GM18867 (cell line): ENCODE measurements at regions not wholly inside any gene's neighbourhood (a gene's known extent, or its start where the extent isn't known, plus 50 kb on each side); places are given as distances from the start of the nearest gene placed in this dataset.
"Not testable (repeated sequence)": the region's sequence is repeated elsewhere in the genome, so short reads cannot be mapped to it uniquely, and the experiment has no call there.

ENCODE experiments used
- ATAC-seq: cut with Tn5 transposase; IDR thresholded peaks from one replicate; pipeline ENCODE4 v1.9.1; 2021; ENCODE audit warnings: mild to moderate bottlenecking, moderate library complexity; ENCODE audit not compliant: unreplicated experiment

DNA sequence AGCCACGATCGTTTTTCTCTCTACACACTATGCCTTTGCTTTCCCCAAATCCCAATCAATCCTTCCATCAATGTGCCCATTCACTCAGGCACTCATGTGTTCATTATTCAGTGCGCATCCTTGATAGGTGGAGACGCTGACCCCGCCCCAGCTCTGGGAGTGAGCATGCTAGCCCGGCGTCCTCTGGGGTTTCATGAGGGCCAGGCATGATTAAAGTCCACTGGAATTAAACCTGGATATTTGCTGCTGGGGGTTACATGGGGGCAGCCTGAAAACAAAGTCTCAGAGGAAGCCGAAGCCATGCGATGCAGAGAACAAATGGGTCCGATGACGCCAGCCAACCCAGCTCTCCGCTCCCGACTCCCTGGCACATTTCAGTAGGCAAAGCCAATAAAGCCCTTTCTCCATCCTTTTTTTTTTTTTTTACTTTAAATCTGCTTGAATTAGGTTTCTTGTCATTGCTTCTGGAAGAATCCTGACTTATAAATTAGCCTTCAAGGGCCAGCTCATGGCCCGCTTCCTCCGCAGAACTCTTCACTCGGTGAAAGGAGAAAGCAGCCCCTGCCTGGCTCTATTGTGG is 316.4 kb upstream of the ID2 start:
- ATAC-seq: no peak

DNA sequence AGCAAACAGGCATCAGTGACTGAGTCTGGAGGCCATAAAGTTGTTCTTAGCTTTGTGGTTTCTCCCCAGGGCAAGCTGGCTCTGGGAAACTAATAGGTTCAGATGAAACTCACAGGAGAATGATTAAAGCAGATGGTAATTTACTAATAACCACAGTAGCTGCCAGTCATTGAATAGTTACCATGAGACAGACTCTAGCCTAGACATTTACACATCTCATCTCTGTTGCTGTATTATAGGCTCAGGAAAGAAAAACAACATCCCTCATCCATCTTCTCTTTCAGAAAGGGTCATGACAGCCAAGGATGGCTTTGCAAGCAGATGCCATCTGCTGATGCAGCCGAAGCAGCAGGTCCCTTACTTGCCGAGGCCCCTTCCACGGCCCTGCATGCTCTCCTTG is 314.0 kb upstream of the ID2 start:
- ATAC-seq: no peak

DNA sequence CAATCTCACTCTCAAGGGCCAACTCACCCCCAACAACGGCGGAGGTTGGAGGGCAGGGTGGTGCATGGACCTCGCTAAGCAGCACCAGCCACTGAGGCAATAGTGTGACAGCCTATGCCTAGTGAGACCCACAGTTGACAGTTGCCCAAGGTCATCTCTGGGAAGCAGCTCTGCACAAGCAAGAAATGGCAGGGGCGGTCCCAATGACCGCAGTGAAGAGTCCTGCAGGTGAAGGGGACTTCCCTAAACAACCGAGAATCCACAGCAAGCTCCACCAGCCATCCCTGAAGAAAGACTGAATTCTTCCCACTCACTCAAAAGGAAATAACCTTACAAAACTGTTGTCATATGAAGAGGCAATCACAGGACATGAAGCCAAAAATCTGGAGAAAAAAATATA is 313.4 kb upstream of the ID2 start:
- peak; percentile 62 for ATAC-seq

DNA sequence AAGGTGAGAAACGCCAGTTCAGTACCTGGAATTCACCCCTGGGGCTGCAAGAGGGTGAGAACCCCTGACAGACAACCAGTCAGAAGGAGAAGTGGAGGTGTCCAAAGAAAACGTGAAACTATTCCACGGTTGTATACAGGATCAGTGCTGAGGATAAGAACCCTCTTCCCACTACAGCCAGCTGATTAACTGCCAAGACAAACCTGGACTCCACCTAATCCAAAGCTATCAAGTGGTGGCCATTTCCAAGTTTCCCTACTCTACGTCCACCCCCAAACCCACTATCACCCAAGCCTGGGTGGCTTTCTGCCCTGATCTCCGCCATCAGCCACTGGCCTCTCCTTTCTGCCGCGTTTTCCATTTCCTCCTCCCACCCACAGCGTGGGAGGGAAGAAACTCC is 312.3 kb upstream of the ID2 start:
- ATAC-seq: no peak

DNA sequence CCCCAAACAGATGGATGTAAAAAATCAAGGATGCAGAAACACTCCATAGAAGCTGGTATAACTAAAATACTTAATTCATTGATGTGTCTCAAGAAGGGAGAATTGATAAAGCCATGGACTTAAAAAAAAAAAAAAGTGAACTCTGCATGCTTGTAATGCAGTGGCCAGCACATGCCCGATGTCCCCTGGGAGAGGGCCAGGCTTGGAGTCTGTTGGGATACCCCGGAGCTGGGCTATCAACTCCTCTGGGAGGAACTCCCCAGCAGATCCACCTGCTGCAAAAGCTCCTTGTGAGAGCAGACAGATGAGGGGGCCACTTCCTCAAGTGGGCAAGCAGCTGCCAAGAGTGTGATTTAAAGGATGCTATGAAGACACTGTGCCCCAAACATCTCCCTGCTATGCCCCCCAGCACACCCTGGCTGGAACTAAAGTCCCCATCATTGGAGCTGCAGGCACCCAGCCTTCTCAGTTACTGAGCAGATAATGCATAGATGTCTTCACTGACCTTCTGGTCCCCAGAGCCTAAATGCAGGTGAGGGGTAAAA is 311.5 kb upstream of the ID2 start:
- no peak for ATAC-seq

DNA sequence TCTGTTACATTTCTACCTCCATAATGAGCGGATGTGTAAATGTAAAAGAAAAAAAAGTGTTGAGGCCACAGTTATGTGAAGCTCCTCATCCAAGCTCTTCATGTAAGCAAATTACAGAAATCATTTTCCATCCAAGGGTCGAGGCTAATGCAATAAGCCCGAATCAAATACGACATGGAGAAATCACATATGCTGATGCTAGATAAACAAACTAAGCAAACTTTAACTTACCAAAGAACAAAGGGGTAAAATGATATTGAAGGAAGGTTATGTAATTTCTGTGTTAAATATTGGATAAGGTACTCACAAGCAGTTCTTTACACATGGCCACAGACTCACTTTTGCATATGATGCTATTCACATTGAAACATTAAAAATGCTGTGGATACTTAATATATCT is 310.2 kb upstream of the ID2 start:
- no peak for ATAC-seq

DNA sequence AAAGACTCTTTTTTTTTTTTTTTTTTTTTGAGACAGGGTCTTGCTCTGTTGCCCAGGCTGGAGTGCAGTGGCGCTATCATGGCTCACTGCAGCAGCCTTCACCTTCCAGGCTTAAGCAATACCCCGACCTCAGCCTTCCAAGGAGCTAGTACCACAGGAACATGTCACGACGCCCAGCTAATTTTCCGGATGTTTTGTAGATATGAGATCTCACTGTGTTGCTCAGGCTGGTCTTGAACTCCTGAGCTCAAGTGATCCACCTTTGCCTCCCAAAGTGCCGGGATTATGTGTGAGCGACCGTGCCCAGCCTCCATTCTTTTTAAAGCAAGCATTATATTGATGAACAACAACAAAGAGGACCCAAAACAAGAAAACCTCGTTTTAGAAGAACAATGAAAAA is 307.1 kb upstream of the ID2 start:
- no peak for ATAC-seq

DNA sequence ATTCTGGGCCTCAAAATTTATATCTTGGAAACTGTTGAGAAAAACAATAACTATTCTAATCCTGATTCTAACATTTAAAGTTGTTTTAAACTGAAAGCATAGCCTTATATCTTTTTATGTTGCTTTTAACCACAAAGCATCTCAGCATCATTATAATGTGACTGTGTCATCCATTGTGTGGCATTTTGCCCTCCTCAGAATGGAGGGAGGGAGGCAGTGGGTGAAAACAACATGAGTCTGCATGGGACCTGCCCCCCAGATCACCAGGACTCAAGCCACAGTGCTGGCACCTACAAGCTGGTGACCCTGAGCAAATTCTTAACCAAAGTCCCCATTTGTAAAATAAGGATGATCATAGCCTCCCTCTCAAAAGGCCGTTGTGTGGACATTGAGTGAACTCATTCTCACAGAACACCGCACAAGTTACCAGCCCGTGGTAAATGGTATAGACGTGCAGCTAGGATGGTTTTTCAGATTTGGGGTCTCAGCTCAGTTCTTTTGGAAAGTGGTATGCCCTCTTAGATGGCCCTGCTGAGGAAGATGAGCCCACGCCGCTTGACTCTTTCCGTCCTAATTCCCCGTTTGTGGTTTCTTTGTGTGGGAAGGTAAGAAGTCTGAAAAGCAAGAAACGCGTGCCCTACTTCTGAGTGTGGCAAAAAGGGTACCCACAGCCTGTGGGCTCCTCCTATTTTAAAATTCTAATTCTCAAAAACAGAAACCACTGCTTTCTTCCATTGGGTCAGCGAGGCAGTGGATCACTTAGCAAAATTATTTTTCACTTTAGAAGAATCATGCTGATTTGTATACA is 305.0 kb upstream of the ID2 start:
- ATAC-seq: no peak

DNA sequence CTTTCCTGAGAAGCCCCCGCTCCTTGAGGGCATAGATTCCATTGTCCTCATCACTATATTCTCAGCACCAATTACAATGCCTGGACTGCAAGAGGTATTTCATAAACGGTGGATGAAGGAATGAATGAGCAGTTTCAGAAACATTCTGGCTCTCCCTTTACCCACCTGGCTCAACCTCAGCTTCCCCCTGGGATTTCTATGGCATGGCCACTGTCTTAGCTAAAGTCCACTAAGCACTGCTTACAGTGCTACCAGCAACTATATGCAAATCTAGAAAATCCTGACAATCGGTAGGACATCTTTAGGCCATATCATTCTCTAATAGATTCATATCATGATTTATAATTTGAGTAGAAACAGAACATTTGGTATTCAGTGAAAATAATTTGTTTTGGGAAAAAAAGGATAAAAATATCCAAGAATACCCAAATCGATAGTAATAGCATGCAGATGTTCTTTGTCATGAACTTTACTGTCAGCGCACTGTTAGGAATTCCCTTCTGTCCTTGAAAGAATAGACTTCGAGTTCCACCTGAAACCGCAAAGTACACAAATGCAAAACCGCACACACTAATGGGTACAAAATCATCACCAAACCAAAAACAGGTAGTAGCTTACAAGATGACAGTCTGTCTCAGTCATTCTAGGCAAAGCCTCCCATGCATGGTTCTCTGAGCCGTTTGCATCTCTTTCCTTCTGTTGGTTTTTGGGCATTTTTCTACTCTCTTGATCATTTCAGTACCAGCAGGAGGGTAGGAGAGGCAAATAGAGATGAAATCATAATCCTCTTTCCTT is 303.6 kb upstream of the ID2 start:
- peak; percentile 72 for ATAC-seq

DNA sequence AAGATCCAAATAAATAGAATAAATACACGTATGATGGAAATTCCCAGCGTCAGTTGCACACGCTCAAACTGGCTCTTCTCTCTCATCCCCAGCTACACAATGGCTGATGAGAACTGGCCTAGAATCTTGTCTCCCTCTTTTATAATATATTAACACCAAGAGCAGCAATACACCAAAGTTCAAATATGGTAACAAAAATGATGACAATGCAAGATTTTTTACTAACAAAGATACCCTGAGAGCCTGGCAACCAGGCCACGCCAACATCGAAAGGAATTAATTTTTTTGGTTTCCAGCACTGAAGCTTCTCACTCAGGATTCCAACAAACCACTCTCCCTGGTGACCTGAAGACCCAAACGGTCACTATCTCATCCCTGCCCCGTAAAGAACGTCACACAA is 302.7 kb upstream of the ID2 start:
- no peak for ATAC-seq

DNA sequence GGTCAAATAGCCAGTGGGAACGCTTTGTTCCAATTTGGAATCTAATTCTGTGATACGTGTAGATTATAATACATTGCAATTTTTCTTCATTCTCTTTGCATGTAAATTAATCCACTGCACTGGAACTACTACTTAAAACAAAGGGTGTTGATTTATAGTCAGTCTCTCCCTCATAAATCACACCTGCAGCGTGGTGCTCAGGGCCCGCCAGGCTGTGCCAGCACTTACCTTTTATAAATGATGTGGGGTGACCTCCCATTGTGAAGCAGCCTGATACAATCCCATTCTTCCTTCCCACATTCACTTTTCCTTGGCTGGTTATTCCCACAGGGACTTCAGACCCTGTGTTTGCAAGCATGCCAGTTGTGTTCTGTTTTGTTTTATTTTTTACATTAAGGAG is 302.3 kb upstream of the ID2 start:
- ATAC-seq: no peak

DNA sequence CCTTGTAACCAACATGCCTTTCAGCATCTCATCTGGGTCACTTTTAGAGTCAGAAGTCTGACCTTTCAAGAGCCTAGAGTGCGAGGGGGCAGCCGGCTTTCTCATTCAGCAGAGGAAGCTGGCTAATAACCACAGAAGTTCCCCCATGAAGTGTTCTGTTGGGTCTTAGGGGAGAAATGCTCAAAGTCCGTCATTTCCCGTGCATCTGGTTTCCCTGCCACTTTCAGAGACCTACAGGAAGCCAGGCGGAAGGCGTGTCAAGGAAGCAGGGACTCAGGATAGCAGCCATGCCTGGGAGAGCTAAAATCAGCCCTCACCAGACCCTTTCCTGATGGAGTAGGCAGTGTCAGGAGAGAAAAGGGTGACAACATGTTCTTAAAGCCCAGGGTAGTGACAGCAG is 301.8 kb upstream of the ID2 start:
- no peak for ATAC-seq

DNA sequence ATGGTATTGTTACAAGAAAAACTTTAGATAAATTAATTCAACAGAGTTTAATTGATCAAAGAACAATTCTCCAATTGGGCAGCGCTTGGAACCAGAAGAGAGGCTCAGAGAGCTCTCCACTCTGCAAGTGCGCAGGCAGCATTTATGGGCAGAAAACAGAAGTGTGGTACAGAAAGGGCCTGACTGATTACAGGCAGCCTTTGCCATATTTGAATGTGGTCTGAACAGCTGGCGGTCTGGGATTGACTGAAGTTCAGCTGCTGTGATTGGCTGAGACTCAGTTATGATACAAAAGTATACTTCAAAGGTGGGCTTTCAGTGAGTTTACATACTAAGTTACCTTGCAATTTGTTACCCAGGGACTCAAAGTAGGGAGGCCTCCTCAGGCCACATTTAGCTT is 301.3 kb upstream of the ID2 start:
- no peak for ATAC-seq

DNA sequence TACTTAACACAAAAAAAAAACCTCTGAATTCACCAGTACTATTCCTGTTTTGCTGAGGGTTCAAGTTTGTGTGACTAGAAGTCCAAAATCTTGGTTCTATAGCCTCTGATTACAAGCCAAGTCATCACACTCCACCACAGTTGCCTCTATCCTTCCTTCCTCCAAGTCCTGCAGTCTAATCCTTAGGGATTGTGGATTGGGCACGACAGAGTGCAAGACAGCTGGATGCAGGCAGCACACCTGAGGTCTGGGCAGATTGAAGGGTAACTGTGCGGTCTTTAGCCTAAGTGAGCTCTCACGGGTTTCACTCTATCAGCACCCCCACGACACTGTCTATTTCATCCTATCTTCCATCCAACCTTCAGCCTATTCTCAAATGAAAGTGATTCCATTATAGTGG is 299.4 kb upstream of the ID2 start:
- no peak for ATAC-seq

DNA sequence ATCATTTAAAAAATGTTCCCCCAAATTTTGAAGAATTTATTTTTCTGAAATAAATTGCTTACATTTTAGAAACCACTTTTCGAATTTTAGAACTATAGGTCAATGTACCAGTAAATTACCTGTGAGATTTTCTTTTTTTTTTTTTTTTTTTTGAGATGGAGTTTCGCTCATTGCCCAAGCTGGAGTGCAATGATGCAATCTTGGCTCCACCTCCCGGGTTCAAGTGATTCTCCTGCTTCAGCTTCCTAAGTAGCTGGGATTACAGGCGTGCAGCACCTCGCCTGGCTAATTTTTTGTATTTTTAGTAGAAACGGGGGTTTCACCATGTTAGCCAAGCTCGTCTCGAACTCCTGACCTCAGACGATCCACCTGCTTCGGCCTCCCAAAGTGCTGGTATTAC is 295.1 kb upstream of the ID2 start:
- ATAC-seq: not testable (repeated sequence)

DNA sequence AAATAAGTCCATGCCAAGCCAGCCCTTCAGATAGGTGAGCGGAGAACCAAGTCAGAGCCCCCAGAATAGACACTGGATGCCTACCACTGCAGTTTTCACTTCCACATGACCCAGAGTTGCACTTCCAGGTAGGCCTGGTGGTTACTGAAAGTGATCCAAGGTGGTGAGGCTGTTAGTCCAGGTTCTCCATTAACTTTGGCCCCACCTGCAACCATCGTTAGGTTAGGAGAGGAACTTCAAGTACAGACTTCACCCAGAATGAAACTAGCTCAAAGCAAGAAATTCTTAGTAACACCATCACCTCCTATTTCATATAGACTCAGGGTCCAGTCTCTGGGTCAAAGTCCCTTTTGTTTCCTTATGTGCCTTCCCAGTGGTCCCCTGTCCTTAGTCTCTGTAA is 293.1 kb upstream of the ID2 start:
- ATAC-seq: no peak

DNA sequence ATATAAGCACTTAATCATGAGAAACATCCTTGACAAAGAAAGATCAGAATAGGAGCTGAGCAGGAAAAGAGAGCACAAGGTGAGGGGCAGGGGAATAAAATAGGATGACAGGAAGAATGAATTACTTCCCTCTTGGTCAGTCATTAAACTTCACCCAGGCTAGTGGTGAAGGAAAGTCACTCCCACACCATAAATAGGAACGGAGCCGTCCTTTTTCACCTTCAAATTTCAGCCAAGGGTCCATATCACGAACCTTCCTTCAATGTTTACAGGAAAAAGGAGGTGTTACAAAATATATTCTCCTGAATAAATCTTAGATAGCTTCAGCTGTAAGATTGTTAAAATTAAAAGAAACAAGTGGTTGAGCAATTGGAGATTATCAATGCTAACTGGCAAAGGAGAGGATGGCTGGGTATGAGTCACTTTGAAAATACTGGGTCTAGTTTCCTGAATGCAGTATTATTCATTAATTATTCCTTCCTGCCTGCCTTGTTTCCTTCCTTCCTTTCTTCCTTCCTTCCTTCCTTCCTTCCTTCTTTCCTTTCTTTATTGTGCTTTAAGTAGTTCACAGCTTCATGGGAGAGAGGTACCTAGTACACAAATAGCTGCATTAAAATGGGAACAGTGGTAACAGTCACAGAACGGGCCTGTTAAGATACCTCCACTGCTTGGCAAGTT is 292.3 kb upstream of the ID2 start:
- no peak for ATAC-seq

DNA sequence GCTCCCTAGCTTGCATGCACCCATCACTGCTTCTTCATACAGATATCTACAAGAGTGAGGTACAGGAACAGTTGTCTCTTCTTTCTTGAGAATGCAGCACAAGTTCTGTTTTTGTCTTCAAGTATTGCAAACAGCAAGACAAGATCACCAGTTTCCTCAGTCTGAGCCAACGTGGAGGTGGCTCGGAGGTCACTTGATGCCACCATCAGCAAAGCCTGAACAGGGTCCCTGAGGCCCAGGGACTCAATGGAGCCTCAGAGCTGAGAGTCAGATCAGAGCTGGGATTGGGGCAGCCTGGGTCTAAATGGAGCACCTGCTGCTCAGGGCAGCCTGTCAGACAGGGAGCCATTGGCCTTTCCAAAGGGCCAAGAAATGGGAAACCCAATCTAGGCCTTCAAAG is 290.7 kb upstream of the ID2 start:
- ATAC-seq: no peak

DNA sequence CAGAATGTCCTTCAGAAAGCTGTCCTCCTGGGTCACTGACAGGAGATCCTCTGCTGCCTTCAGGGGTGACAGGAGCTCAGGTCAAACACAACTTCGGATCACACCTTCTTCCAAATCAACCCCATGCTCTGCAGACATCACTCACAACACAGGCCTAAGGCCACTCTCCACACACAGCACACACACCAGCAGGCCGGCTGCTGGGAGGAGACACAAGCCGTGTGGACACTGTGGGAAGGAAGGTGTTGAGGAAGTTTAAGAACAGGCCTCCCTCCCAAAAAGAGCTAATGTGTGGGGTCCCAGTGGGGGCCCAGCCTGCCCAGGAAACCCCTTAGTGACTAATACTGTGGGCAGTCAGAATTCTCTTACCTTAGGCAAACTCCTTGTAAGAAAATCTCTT is 290.3 kb upstream of the ID2 start:
- ATAC-seq: no peak

DNA sequence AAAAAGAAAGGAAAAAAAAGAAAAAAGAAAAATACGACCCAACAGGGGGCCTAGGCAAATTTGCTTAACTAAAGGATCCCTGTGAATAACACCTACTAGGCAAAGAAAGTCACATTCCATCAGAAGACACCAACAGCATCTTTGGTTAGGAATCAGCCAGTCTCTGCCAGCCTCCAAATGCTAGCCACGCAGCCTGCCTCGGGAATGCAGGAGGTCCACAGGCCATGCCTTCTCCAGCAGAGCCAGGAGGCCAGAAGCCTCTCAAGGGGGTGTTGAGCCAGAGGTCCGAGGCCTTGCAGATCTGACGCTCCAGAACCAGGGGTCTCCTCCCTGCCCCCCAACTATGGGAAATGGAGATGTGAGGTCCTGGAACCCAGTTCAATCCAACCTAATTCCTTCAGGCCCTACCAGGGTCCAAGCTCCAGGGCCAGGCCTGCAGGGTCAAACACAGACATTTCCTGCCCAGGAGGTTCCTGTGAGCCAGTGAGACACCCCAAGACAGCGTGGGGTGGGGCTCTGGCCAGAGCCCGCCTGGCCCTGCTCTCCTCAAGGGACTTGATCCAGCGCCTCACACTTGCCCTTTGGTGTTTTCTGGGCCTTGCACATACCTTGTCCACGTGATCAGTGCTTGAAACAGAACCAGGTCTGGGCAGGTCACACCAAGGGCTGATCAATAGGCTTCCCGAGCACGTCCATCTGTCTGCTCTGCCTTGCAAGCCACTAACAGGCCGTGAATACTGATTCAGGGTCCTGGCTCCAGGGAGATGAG is 289.6 kb upstream of the ID2 start:
- ATAC-seq: no peak

DNA sequence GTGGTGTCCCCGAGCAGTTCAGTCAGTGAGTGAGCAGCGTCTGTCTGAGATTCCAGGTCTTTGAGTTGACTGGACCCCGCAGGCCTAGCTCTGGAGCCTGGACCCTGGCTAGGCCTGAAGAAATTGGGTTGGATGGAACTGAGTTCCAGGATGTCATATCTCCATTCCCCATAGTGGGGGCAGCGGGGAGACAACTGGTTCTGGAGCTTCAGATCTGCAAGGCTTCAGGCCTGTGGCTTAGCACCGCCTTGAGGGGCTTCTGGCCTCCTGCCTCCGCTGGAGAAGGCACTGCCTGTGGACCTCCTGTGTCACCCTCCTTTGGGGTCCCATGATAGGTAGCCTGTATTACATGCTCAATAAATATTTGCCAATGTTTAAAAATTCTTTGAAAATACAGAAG is 288.4 kb upstream of the ID2 start:
- no peak for ATAC-seq
